ENCODE measurements at regions not wholly inside any gene's neighbourhood (a gene's known extent, or its start where the extent isn't known, plus 50 kb on each side); places are given as distances from the start of the nearest gene placed in this dataset.

DNA sequence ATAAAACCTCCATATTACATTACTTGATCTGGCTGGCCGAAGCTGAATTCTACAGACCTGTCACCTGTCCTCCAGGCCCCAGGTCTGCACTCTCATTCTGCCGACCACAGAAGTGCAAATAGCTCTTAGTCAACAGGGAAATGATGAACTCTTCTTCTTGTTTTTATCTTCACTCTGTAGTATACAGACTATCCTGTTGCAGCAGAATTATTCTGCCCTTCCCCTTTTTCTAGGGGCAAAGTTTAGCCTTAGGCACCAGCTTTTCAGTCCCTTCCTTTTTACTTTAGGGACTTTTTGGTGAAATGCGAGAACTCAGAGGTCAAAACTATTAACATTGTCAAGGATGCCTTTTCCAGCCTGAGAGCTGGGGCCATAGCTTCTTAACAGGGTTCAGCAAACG lies 229.6 kb upstream of the EGLN3 start:
- no peak for TF ChIP-seq GATA2 (IDR thresholded peaks at IDR 0.05; ENCODE audit: low read depth, low read length)
- no peak for TF ChIP-seq GATA3 (IDR thresholded peaks at IDR 0.05; ENCODE audit: low read depth, low read length)

All from SH-SY5Y (cell line).